HG02884 (cell line): ENCODE measurements at regions not wholly inside any gene's neighbourhood (a gene's known extent, or its start where the extent isn't known, plus 50 kb on each side); places are given as distances from the start of the nearest gene placed in this dataset.

Experiments used
- ATAC-seq: cut with Tn5 transposase; IDR thresholded peaks from one replicate; pipeline ENCODE4 v1.9.1; 2021; ENCODE audit warnings: mild to moderate bottlenecking, moderate library complexity; ENCODE audit not compliant: unreplicated experiment

DNA sequence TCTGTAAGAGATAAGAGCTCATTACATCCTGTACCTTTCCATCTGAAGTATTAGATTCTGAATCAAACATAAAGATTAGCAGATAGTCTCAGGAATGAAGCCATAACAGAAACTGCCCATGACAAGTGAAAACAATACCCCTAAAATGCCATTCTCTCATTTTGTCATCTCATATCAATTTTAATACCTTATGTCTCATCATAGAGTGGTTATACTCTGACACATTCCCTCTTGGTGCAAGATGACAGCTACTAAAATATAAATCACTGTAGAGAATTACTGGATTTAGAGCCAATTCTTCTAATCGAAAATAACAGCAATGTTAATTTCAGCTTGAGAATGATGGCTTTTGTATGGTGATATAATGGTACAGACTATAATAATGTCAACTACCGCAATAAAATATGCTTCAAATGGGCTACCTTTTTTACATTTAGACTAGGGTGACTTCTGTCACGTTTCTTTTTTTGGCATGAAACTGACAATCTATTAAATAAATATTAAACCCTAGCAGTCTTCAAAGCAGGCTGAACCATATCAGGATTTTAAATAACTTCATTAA lies 125.1 kb upstream of the ITGA4 start:
- no peak for ATAC-seq

DNA sequence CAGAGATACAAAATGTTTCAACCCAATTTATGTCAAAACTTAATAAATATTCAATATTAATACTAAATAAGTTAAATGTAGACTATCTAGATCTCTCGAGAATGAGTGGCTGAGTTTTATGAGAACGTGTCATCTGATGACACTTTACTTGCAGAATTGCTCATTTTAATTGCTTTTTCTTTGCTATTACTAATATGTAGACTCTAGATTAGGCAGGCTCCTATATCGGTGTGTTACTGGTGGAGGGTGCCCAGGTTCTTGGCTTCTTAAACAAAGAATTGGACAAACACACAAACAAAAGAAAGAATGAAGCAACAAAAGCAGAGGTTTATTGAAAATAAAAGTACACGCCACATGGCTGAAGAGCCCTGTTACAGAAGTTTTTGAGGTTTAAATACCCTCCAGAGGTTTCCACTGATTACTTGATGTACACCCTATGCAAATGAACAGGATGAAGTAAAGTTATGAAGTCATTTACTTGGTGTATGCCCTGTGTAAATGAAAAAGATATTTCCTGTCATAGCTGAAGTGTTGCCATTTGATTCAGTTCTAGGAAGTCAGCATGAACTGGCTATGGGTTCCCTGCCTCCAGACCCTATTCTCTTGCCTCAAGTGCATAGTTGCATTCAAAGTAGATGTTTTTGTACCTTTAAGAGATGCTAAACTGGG lies 122.9 kb upstream of the ITGA4 start:
- peak; percentile 62 for ATAC-seq

DNA sequence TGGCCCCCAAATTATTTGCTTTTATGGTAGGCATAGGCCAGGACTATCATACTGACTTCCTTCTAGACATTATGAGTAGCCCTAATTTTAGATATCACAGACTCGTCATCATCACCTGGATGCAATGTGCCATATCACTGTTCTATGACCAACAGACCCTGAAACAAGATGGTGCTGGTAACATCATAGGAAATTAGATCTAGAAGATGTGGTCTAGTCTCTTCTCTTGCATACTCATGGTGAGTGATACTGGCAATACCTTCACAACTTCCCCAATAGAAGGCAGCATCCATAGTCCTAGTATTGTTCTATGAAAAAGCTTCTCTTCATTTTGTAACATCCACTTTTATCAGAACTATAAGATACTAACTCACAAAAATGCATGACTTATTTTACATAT lies 116.3 kb upstream of the ITGA4 start:
- ATAC-seq: no peak

DNA sequence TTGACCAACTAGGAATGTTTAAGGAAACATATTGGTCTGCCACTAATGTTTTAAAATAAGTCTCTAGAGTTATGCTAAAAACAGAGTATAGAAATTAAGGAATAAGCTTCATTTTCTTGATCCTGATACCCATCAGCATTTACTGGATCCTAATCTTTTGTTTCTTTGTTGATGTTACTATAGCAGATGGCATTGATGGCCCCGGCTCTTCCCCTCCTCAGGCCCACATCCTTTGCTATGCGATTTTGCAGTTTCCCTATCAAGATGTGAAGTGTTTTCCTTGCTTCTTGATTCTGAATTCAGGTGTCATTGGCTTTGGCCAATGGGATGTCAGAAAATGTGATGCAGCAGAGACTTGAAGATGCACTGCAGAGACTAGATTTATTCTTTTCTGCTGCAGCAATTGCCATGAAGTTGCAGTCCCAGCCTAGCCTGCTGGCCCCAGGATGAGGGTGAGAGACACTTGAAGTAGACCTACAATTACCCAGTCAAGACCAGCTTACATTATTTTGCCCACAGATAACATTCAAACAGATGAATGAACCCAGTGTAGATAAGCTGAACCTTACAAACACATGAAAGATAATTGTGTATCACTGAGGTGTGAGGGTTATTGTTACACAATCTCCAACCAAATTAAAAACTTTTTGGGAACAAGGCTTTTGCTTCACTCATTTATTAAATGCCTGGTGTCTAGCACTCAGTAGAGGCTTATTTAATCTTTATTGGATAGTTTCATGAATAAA lies 115.2 kb upstream of the ITGA4 start:
- ATAC-seq: no peak

DNA sequence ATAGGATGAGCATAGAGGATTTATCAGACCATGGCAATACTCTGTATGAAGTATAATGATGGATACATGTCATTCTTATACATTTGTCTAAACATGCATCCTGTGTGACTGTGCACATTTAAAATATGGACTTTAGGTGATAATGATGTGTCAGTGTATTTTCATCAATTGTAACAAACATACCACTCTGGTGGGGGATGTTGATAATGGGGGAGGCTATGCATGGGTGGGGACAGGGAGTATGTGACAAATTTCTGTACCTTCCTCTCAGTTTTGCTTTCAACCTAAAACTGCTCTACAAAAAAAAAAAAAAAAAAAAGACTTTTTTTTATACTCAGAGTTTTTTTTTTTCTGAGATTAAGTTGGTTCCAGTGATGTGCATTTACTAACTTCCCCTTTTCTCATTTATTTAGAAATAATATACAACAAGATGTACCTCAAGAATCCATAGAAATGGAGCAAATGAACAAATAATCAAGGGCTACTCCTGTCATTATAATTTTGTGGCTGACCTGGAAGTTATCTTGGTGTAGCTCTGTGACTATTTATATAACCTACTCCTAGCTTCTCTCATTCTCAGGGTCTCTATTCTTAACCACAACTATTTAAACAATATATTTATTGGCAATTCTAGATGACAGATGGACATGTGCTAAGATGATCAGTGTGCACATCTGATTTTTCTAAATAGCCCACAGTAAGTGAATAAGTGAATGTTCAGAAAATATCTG lies 108.9 kb upstream of the ITGA4 start:
- peak; percentile 90 for ATAC-seq

DNA sequence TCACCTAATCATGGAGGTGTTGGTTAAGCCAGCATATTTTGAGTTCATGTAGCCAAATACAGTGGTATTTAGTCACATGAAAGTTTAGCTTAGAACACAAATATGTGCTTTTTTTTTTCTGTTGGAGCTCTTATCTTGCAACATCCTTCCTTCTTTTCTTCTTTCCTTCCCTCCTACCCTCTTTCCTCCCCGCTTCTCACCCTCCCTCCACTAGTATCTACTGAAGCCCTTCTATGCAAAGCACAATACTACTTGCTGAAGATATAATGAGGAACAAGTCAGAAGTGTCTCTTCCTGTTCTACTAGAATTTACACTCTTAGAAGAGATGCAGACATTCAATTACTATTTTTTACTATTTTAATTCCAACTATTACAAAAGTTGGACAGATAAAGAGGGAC lies 105.0 kb upstream of the ITGA4 start:
- no peak for ATAC-seq

DNA sequence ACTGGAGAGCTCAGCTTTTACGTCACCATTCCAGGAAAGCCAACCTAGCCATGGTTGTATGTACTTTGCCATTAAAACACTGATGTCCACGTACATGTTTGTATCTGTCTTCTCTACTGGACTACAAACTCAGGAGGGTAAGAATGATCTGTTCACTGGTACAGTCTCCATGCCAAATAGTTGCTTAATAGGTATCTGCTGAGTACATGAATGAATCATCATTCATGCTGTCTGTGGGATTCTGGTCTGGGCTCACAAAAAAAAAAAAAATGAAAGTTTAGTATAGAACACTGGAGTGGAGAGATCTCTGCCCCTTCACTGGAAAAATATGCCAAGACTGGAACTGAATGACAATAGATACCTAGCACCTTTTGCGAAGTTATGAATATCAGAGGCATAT lies 102.6 kb upstream of the ITGA4 start:
- no peak for ATAC-seq

DNA sequence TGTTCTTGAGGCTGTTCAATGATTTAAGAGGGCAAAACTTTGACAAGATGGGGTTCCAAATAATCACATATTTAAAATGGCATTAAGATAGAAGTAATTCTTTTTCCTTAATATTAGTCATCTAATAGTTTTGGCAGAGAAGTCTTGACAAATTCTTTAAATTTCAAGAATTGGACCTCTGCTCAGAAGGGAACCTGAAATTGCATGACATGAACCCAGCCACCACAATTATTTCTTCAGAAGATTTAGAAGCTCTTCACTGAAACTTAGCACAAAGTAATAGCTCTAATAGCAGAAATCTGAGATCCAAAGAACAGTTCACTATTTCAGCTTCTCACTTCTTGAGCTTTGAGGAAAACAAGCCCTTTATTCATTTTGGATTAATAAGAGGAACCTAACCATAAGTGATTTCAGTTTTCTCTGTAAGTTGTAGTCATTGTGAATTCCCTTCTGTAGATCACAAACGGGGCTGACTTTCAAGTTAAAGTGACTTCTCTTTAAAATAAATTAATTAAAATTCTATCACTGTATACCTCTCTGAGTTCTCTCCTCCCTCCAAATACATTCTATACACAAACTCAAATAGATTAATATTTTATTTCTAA lies 100.6 kb upstream of the ITGA4 start:
- no peak for ATAC-seq

DNA sequence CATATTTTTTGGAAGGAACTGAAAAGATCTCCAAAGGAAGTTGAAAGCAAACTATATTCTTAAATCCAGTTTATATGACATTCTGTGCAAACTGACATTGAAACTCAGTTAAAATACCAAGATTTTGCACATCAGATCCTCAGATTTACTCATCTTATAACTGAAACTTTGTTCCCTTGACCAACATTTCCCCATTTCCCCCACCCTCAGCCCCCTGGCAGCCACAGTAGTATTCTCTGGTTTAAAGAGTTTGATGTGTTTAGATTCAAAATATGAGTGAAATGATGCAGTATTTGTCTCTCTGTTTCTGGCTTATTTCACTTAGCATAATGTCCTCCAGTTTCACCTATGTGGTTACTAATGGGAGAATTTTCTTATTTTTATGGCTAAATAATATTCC lies 99.2 kb upstream of the ITGA4 start:
- ATAC-seq: peak; percentile 65

DNA sequence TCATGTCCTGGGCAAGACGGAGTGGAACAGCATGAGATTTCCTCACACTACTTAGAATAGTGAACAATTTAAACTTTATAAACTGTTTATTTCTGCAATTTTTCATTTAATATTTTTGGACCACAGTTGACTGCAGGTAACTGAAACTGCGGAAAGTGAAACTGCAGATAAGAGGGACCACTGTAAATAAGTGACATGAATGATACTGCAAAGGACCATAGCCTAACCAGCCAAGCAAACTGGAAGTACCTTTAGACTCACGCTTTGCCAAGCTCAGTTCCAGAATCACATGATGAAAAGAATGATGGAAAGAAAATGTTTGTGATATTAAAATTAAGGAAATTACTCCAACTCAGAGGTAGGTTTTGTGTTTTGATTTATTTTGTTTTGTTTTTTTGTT lies 94.6 kb upstream of the ITGA4 start:
- ATAC-seq: no peak

DNA sequence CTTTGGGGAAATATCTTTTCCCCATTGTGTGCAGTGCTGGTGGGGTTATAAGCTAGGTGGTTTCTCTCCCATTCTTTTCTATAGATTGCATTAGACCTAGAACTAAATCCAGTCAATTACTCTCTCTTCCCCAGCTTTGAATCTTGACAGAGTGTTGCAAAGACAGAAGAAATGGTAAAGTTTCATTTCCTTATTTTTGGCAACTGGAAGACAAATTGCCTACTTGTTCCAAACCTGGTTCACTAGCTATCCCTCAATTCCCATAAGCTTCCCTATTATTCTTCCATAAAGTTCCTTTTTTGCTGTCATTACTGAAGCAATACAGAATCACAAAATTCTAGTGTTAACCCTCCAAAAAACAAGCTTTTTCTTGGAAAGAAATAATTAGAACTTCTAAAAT lies 94.0 kb upstream of the ITGA4 start:
- ATAC-seq: no peak

DNA sequence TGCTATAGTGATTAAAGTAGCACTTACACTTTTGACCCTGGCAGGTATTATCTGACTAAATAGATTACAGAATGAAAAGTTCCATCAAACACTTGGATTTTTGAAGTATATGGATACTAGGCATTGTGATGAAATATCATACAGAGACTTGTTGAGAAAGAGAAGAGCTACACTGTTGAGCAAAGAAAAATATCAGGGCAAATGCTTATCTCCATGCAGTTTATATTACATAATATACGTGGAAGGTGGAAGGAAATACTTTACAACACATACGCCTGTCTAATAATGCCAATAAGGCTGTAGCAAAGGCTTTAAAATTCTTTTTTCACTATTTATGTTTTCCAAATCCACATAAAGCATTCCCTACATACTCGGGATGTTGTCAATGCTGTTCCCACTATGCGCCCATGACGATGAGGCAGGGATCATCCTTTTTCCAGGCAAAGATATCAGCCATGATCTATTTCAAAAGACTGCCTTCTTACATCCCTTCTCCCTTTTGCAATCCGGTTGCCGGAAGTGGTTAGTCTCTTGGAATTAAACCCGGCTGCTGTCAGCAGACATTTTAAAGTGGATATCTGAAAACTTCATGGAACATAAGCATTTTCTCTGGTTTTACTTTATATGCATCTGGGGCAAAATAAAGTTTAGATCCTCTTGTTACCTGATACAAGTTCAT lies 92.6 kb upstream of the ITGA4 start:
- ATAC-seq: no peak

DNA sequence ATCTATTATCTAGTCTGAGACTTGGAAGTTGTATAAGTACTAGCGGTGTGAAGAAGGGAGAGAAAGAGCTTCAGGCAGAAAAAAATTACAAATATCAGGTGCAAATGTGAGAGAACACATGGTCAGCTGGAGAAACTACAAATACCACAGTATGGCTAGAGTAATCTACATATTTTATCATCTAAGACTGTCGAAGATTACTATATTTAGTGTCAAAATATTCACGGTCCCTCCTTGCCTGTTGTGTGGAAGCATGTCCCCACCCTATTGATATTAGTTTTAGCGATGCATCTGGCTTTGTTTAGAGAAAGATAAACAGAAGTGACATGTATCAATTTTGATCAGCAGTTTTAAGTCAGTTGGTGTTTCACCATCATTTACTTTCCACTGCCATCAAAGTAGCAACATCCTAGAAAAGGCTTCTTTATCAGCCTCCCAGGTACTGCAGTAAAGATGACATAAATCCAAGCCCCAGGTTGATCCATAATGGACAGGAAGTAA lies 90.5 kb upstream of the ITGA4 start:
- no peak for ATAC-seq

DNA sequence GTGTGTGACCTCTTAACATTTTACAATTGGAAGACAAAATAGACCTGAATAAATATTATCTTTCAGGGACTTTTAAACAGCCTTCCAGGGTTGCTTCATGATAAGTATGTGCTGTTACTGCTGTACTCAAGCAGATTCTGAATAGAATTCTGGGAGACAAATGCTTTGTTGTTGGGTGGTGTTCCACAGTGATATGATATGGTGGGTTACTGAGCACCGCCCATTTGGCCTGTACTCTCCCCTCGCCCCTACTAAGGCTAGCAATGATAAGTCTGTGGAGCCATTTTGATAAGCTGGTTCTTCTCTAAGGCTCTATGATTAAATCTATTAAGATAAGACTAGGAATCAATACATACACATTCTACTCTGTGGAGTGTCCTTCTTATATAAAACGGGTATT lies 89.8 kb upstream of the ITGA4 start:
- ATAC-seq: no peak

DNA sequence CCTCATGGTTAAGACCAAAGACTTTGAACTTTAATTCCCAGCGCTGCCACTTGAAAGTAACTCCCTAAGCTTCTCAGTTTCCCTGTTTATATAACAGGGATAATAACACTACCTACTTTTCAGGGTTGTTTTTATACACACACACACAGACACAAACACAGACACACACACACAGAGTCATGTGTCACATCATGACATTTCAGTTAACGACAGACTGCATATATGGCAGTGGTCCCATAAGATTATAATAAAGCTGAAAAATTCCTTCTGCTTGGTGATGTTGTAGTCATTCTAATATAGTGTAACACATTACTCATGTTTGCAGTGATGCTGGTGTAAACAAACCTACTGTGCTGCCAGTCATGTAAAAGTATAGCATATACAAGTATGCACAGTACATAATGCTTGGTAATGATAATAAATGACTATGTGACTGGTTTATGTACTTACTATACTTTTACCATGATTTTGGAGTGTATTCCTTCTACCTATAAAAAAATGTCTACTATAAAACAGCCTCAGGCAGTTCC lies 89.2 kb upstream of the ITGA4 start:
- no peak for ATAC-seq

DNA sequence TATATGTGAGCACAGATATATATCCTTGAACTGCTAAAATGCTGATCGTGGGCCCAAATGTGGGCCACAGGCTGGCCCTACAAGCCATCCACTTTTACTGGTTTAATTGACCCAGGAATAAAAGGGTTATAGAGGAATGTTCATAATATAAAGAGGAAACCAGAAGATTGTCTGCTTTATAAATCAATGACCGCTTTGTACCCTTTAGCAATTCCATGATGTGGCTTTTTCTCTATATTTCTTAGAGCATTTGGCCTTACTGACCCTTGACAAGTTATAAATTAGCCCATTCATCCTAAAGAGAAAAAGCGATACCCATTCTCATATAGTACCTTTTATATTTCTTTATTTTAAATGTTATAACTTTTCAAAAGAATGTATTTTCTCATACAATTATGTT lies 87.1 kb upstream of the ITGA4 start:
- ATAC-seq: no peak

DNA sequence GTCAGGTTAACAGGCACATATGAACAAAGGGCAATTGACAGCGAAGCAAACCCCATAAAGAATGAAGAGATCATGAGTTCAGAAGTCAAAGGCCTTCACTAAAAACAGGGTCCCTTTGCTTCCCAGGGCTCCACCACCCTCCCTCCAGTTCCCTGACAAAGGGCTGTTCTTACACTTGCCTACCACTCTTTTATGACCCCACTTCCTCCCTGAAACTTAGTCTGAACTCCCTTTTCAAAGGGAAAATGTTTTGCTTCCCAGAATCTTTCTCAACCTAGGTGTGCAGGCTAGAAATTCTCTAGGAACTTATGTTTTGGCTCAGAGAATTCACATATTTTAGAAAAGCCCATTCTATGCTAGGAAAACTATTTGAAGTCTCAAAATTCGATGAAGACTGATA lies 86.0 kb upstream of the ITGA4 start:
- no peak for ATAC-seq

DNA sequence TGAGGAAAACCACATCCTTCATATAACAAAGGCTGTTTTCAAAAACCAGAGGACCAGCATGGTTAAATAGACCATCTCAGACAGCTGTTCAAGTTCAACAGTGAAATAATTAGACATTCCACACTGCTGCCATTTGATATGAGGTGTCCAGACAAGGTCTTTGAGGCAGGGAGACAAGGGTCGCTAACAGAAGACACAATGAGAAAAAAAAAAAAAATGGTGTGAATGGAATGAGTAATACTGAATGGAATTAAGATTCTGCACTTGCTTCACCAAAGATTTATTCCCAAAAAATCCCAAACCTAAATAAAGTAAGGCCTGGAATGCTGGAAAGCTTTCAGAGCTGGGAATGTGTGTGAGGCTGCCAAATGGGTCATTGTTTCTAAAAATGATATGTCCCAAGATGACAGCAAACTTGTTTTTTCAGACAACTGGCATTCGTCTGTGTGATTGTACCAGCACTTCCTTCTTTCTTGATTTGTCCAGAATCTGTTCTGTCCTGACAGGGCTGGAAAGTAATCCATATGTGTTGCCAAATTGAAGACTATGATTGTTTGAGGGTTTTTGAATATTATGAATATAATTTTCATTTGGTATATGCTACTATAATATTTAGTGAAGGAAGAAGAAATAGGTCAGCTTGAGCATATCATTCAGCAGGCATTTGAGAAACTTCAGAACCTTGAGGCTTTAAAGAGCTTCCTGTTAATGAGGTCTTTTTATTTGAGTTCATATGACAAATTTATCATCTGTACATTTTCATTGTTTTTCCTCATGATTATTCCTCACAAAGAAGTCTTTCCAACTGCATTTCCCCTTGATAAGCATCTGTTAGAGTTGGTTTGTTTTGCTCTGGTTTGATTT lies 85.2 kb upstream of the ITGA4 start:
- no peak for ATAC-seq

DNA sequence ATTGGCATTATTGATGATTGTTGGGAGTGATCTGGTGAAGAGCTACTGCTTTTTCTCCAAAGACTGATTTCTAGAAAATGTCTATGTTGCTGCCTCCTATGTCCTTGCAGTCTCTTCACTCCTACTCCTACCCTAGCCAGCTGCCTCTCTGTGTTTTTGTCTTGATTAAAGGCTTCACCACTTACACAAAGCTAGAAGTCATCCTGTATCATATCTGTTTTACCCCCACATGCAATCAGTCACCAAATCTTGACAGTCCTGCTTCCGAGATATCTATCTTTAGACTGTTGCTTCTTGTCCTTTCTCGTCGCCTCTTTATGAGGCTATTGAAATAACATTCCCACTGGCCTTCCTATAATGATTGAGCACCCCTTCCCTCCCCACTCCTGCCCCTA lies 84.5 kb upstream of the ITGA4 start:
- no peak for ATAC-seq
